ENCODE measurements at regions not wholly inside any gene's neighbourhood (a gene's known extent, or its start where the extent isn't known, plus 50 kb on each side); places are given as distances from the start of the nearest gene placed in this dataset.

DNA sequence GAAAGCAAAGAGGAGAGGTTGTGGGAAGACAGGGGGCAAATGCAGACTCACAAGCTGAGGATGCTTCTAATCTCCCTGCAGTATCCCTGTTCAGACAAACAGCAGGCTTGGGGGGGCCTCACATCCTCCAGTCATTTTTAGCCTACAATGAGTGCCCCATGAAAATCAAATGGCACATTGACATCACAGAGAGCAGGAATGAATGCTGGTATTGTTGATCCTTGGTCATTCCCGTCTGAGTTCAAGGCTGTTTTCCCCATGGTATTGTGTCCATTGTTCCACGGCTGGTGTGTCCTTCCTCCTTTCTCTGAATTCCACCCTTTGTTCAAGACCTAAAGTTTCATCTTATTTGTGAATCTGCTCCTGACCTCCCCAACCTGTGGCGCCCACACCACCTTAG lies 545.6 kb downstream of the AJAP1 start:
- TF ChIP-seq SMAD3 (CRISPR knock-in tag; IDR thresholded peaks at IDR 0.05; ENCODE audit: borderline replicate concordance) (no peak), RORB (CRISPR knock-in tag; IDR thresholded peaks at IDR 0.05) (no peak), TEAD4 (CRISPR knock-in tag; IDR thresholded peaks at IDR 0.05) (no peak)
- TF ChIP-seq, protein P1, sequence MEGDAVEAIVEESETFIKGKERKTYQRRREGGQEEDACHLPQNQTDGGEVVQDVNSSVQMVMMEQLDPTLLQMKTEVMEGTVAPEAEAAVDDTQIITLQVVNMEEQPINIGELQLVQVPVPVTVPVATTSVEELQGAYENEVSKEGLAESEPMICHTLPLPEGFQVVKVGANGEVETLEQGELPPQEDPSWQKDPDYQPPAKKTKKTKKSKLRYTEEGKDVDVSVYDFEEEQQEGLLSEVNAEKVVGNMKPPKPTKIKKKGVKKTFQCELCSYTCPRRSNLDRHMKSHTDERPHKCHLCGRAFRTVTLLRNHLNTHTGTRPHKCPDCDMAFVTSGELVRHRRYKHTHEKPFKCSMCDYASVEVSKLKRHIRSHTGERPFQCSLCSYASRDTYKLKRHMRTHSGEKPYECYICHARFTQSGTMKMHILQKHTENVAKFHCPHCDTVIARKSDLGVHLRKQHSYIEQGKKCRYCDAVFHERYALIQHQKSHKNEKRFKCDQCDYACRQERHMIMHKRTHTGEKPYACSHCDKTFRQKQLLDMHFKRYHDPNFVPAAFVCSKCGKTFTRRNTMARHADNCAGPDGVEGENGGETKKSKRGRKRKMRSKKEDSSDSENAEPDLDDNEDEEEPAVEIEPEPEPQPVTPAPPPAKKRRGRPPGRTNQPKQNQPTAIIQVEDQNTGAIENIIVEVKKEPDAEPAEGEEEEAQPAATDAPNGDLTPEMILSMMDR (IDR thresholded peaks at IDR 0.05): no peak

Data from WTC11 (cell line).